Spleen (tissue), 11 donors: ENCODE measurements at regions not wholly inside any gene's neighbourhood (a gene's known extent, or its start where the extent isn't known, plus 50 kb on each side); places are given as distances from the start of the nearest gene placed in this dataset.

Experiments used
- DNase-seq: peaks from one replicate; pipeline ENCODE4 v3.0.0-alpha.2; 2020
- H3K27ac ChIP-seq, 8 donors: fragments of 200-600 bp; sonication (generic) in 7 of 8; 1 replicate in 4 of 8; 2 replicates in 4 of 8; pipeline versions ENCODE4 v1.5.0 to v1.8.0; 2016 to 2021; ENCODE audit warnings: inconsistent platforms in 4 of 8, mild to moderate bottlenecking in 4 of 8, moderate library complexity in 1 of 8
- H3K27me3 ChIP-seq, 7 donors: fragments of 200-600 bp; sonication (generic) in 6 of 7; replicated peaks in 1 of 7; 1 replicate in 4 of 7; 2 replicates in 3 of 7; pipeline versions ENCODE4 v1.5.0 to v1.8.0; 2016 to 2021; ENCODE audit warnings: inconsistent platforms in 3 of 7, mild to moderate bottlenecking in 1 of 7
- H3K36me3 ChIP-seq, 6 donors: fragments of 200-600 bp; sonication (generic) in 5 of 6; 1 replicate in 4 of 6; 2 replicates in 2 of 6; pipeline versions ENCODE4 v1.5.0 to v1.8.0; 2016 to 2021; ENCODE audit warnings: inconsistent platforms in 2 of 6
- H3K4me1 ChIP-seq, 6 donors: fragments of 200-600 bp; sonication (generic) in 5 of 6; 1 replicate in 3 of 6; 2 replicates in 3 of 6; pipeline versions ENCODE4 v1.5.0 to v1.8.0; 2016 to 2021; ENCODE audit warnings: inconsistent platforms in 3 of 6
- H3K4me3 ChIP-seq, 8 donors: fragments of 200-600 bp; sonication (generic) in 7 of 8; 1 replicate in 4 of 8; 2 replicates in 4 of 8; pipeline versions ENCODE4 v1.5.0 to v1.8.0; 2016 to 2021; ENCODE audit warnings: inconsistent platforms in 4 of 8, mild to moderate bottlenecking in 4 of 8, moderate library complexity in 2 of 8
- H3K9me3 ChIP-seq, 8 donors: fragments of 200-600 bp; sonication (generic) in 7 of 8; 1 replicate in 4 of 8; 2 replicates in 4 of 8; pipeline versions ENCODE4 v1.5.0 to v1.8.0; 2016 to 2021; ENCODE audit warnings: inconsistent platforms in 4 of 8
- POLR2A ChIP-seq, 3 donors: fragments of 450-650 bp; IDR thresholded peaks; one replicate each; pipeline ENCODE4 v1.5.1; 2017; ENCODE audit warnings: antibody characterized with exemption in 3 of 3, mild to moderate bottlenecking in 1 of 3
- POLR2AphosphoS5 ChIP-seq, 3 donors: sonication (generic); formaldehyde crosslinking; IDR thresholded peaks; one replicate each; pipeline ENCODE4 v1.5.1; 2017; ENCODE audit warnings: antibody characterized with exemption in 3 of 3
- WGBS, 5 donors: extraction: QIAGEN DNeasy Blood & Tissue Kit in 3 of 5; methylation state at CpG; one replicate each; pipeline versions ENCODE4 v1.1.5 to v1.1.7; 2013 to 2018; 5-methylcytosine and 5-hydroxymethylcytosine counted together
- intact Hi-C: fragments of 100-400 bp; cut with DNase I; formaldehyde crosslinking; loops from one replicate; pipeline ENCODE4 v1.15.0; 2023; ENCODE audit warnings: low total_unique reads
- TF ChIP-seq, protein P1 (sequence below), 11 experiments: fragments of 200-600 bp in 7 of 11; fragments of 450-650 bp in 4 of 11; sonication (generic) in 4 of 11; IDR thresholded peaks in 8 of 11; conservative IDR thresholded peaks in 3 of 11; 1 replicate in 7 of 11; 2 replicates in 4 of 11; pipeline versions ENCODE4 v1.4.0 to v1.8.0; 2016 to 2021; ENCODE audit warnings: antibody characterized with exemption in 11 of 11, inconsistent platforms in 4 of 11, mild to moderate bottlenecking in 1 of 11
- donor health status: healthy with polysubstance abuse.
- donor health status: DM: no; HTN: no; CAD: no; lungs with moderate emphysema.
- donor health status: DM: no; HTN: no; CAD: no.
- donor health status: Bipolar disorder and iron deficiency.
- donor health status: healthy.
- donor health status: DM: no; HTN: no; CAD: no.
- donor health status: DM: yes; HTN: yes; CAD: no.

DNA sequence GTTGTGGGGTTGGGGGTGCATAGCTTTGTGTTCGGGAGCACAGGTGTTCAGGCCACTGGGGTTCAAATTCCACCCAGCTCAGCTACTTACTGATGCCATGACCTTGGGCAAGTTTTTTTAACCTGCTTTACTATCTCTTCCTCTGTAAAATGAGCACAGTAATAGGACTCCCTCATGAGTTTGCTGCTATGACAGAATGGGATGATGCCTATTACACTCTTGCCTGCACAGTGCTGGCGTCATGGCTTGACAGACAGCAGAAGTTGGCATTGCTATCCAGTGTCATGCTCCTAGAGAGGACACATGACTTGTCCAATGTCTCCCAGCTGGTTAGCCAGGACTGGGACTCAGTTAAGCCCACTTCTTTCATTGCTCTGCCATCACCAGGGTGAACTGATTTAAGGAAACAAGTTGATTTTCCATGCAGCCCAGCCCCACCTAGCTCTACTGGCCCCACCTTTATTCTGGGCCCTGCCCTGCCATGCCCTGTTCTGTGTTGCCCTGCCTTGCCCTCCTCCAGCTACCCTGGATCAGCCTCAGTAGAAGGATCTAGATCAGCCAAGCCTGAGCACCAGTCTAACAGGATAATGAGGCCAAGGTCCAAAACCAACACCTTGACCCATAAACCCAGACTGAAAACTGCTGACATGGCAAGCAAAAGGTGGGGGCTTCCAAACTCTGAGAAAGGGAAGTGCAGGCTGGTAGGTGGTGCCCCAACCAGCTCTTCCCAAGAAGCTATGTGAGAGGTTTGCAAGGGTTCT, 155.8 kb upstream of the ATP11B start:
- WGBS, 5 donors: 73 to 83% (median 75%) methylated on average over 2 of the region's 2 CpGs
- Histone ChIP-seq H3K27ac (no peak overlapping the region), H3K4me3 (no peak overlapping the region), H3K4me1 (no peaks in the 10 kb centered on the region), H3K36me3 (no peaks in the 10 kb centered on the region), H3K9me3 (peaks cover 0 to 3% (median 0%) of the 10 kb centered on the region in 8 donors), H3K27me3 (peaks cover 0 to 5% (median 0%) of the 10 kb centered on the region in 7 donors)
- intact Hi-C loops: no loop called here
- TF ChIP-seq POLR2AphosphoS5 (IDR thresholded peaks at IDR 0.05) (no peak), POLR2A (IDR thresholded peaks at IDR 0.05) (no peak)
- TF ChIP-seq, protein P1, sequence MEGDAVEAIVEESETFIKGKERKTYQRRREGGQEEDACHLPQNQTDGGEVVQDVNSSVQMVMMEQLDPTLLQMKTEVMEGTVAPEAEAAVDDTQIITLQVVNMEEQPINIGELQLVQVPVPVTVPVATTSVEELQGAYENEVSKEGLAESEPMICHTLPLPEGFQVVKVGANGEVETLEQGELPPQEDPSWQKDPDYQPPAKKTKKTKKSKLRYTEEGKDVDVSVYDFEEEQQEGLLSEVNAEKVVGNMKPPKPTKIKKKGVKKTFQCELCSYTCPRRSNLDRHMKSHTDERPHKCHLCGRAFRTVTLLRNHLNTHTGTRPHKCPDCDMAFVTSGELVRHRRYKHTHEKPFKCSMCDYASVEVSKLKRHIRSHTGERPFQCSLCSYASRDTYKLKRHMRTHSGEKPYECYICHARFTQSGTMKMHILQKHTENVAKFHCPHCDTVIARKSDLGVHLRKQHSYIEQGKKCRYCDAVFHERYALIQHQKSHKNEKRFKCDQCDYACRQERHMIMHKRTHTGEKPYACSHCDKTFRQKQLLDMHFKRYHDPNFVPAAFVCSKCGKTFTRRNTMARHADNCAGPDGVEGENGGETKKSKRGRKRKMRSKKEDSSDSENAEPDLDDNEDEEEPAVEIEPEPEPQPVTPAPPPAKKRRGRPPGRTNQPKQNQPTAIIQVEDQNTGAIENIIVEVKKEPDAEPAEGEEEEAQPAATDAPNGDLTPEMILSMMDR (IDR thresholded peaks at IDR 0.05 in 8 of 11, conservative IDR thresholded peaks at IDR 0.05 in 3 of 11): no peak
- no peak for DNase-seq

DNA sequence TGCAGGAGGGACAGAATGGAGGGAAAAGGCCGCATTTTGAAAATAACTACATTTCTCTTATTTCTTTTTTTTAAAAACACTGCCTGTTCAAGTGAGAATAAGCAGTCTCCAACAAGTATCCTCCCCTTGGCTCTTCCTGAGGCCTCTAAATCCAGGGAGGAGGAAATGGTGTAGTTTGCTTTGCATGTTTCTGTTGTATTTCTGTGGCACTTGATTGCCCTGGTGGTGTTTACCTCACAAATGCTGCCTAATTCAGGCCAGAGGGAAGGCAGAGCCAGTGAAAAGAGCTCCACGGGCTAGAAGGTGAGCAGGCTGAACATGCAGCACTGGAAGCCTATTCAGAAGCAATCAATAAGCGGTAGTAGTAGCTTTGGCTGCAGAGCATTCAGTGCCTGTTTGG, 149.3 kb upstream of the ATP11B start:
- DNase-seq: no peak
- H3K36me3 ChIP-seq: no peaks in the 10 kb centered on the region
- intact Hi-C loops: no loop called here
- H3K4me1 ChIP-seq: no peaks in the 10 kb centered on the region
- 65 to 85% (median 84%) methylated on average over 3 of the region's 3 CpGs for WGBS, 5 donors
- H3K4me3 ChIP-seq: no peak overlapping the region
- peaks cover 0 to 3% (median 0%) of the 10 kb centered on the region in 8 donors for H3K9me3 ChIP-seq
- H3K27ac ChIP-seq: no peak overlapping the region
- TF ChIP-seq POLR2AphosphoS5 (IDR thresholded peaks at IDR 0.05) (no peak), POLR2A (IDR thresholded peaks at IDR 0.05) (no peak)
- TF ChIP-seq, protein P1 (IDR thresholded peaks at IDR 0.05 in 8 of 11, conservative IDR thresholded peaks at IDR 0.05 in 3 of 11): no peak
- H3K27me3 ChIP-seq: peaks cover 0 to 13% (median 0%) of the 10 kb centered on the region in 7 donors

DNA sequence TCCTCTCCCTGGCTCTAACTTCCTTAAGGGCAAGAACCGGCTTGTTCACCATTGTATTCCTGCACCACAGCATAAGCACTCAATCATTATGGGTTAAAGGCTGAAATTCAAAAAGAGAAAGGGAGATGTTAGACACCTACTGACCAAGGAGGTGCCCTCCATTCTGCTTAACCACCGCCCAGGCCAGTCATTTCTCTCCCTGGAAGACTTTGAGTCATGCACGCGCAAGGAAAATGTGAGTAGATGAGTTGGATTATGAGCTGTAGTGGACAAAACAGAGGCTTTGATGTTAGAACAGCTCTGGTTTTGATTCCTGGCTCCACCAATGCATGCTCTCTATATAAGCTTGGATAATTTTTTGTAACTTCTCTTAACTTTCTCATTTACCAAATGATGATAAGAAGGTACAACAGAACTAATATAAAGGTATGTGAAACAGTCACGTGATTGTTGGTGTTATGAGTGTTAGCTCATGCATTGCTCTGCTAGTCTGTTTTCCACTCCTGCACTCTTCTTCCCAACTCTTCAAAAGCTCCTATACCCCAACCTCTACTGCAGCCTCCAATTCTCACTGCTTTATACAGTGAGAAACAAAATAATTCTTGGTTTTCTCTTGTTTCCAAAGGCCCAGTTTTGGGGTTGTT, 148.4 kb upstream of the ATP11B start:
- no peaks in the 10 kb centered on the region for H3K36me3 ChIP-seq
- intact Hi-C loops: no loop called here
- TF ChIP-seq POLR2A (IDR thresholded peaks at IDR 0.05) (no peak), POLR2AphosphoS5 (IDR thresholded peaks at IDR 0.05) (no peak)
- TF ChIP-seq, protein P1 (IDR thresholded peaks at IDR 0.05 in 8 of 11, conservative IDR thresholded peaks at IDR 0.05 in 3 of 11): no peak
- H3K4me3 ChIP-seq: no peak overlapping the region
- peaks cover 0 to 13% (median 0%) of the 10 kb centered on the region in 7 donors for H3K27me3 ChIP-seq
- WGBS, 5 donors: 76 to 84% (median 82%) methylated on average over 5 of the region's 5 CpGs
- H3K27ac ChIP-seq: no peak overlapping the region
- H3K4me1 ChIP-seq: no peaks in the 10 kb centered on the region
- no peak for DNase-seq
- peaks cover 0 to 3% (median 0%) of the 10 kb centered on the region in 8 donors for H3K9me3 ChIP-seq

DNA sequence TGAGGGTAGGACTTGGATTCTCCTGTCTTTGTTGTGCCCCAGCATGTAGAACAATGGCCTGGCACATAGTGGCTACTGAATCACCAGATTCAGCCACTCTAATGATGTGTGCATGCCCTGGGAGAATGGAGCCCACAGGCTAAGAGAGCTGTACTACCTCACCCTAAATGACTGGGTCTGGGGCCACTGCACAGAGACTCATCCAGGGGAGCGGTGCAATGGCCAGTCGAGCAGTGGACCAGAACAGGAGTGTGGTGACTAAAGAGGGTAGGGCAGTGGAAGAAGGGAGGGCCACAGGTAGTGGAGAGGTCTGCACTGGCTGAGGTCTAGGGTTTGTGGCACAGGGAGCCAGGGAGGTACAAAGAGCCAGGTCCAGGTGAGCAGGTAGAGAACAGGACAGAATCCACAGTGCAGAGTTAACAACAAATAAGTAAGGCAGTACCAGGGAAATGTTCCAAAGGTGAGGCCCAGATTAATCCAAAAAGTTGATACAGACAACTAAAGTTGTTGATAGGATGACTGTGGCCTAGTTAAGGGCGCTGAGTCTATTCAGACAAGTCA, 142.7 kb upstream of the ATP11B start:
- 78 to 90% (median 85%) methylated on average over 3 of the region's 3 CpGs for WGBS, 5 donors
- H3K36me3 ChIP-seq: no peaks in the 10 kb centered on the region
- H3K27me3 ChIP-seq: peaks cover 0 to 6% (median 0%) of the 10 kb centered on the region in 7 donors
- no peaks in the 10 kb centered on the region for H3K9me3 ChIP-seq
- no peak overlapping the region for H3K27ac ChIP-seq
- TF ChIP-seq, protein P1 (IDR thresholded peaks at IDR 0.05 in 8 of 11, conservative IDR thresholded peaks at IDR 0.05 in 3 of 11): no peak
- TF ChIP-seq POLR2AphosphoS5 (IDR thresholded peaks at IDR 0.05) (no peak), POLR2A (IDR thresholded peaks at IDR 0.05) (no peak)
- no peak overlapping the region for H3K4me3 ChIP-seq
- intact Hi-C loops: no loop called here
- H3K4me1 ChIP-seq: no peaks in the 10 kb centered on the region
- DNase-seq: no peak
